UCSD-AML1 (cell line): ENCODE measurements at regions not wholly inside any gene's neighbourhood (a gene's known extent, or its start where the extent isn't known, plus 50 kb on each side); places are given as distances from the start of the nearest gene placed in this dataset.
A peak's percentile ranks its signal among the peaks of the same experiment; 100 is the strongest.

ENCODE experiments used
- DNase-seq: peaks from one replicate; lab custom pipeline; 2025; ENCODE audit not compliant: unreplicated experiment; lab: John Stamatoyannopoulos, UW

GRCh38 chr12:132426349-132427173 is 63.4 kb upstream of the FBRSL1 start:
- DNase-seq: no peak

- DNase-seq: no peak
These were observed 65.1 kb upstream of the FBRSL1 start for GRCh38 chr12:132424811-132425210.

- no peak for DNase-seq
These were observed 65.9 kb upstream of the FBRSL1 start for GRCh38 chr12:132423820-132424645.

GRCh38 chr12:132423251-132423819 is 66.6 kb upstream of the FBRSL1 start:
- DNase-seq: no peak

GRCh38 chr12:132422381-132423043 is 67.4 kb upstream of the FBRSL1 start:
- no peak for DNase-seq

- DNase-seq: no peak
These were observed 67.9 kb upstream of the FBRSL1 start for GRCh38 chr12:132422040-132422380.

- DNase-seq: no peak
These were observed 70.2 kb upstream of the FBRSL1 start for GRCh38 chr12:132419631-132420246.

GRCh38 chr12:132418393-132418925 is 71.5 kb upstream of the FBRSL1 start:
- no peak for DNase-seq

- no peak for DNase-seq
These were observed 72.2 kb upstream of the FBRSL1 start for GRCh38 chr12:132417741-132418140.

GRCh38 chr12:132416827-132417226 is 73.1 kb upstream of the FBRSL1 start:
- no peak for DNase-seq

GRCh38 chr12:132416121-132416673 is 73.8 kb upstream of the FBRSL1 start:
- DNase-seq: no peak

- no peak for DNase-seq
These were observed 74.4 kb upstream of the FBRSL1 start for GRCh38 chr12:132415327-132416120.

GRCh38 chr12:132414634-132415326 is 75.2 kb upstream of the FBRSL1 start:
- DNase-seq: peak; percentile 79

- peak; percentile 24 for DNase-seq
These were observed 75.9 kb upstream of the FBRSL1 start for GRCh38 chr12:132413931-132414588.

- no peak for DNase-seq
These were observed 78.5 kb upstream of the FBRSL1 start for GRCh38 chr12:132411457-132411856.

GRCh38 chr12:132410849-132411248 is 79.1 kb upstream of the FBRSL1 start:
- no peak for DNase-seq

- no peak for DNase-seq
These were observed 79.7 kb upstream of the FBRSL1 start for GRCh38 chr12:132410296-132410625.

- DNase-seq: no peak
These were observed 80.3 kb upstream of the FBRSL1 start for GRCh38 chr12:132409495-132410295.
